ENCODE measurements at regions not wholly inside any gene's neighbourhood (a gene's known extent, or its start where the extent isn't known, plus 50 kb on each side); places are given as distances from the start of the nearest gene placed in this dataset.

GRCh38 chr2:19235308-19235707 is 123.1 kb downstream of the OSR1 start:
- DNase-seq = no peak

- no peak for DNase-seq
These were observed 126.1 kb downstream of the OSR1 start for GRCh38 chr2:19232312-19232711.

GRCh38 chr2:19231625-19232024 is 126.8 kb downstream of the OSR1 start:
- no peak for DNase-seq

GRCh38 chr2:19230626-19231025 is 127.8 kb downstream of the OSR1 start:
- DNase-seq = peak; percentile 44

- no peak for DNase-seq
These were observed 129.7 kb downstream of the OSR1 start for GRCh38 chr2:19228715-19229114.

- no peak for DNase-seq
These were observed 130.2 kb downstream of the OSR1 start for GRCh38 chr2:19228181-19228593.

- no peak for DNase-seq
These were observed 131.6 kb downstream of the OSR1 start for GRCh38 chr2:19226871-19227270.

GRCh38 chr2:19226386-19226785 is 132.0 kb downstream of the OSR1 start:
- DNase-seq = no peak

- DNase-seq = no peak
These were observed 132.5 kb downstream of the OSR1 start for GRCh38 chr2:19225931-19226330.

GRCh38 chr2:19225126-19225525 is 133.3 kb downstream of the OSR1 start:
- DNase-seq = no peak

GRCh38 chr2:19224486-19224885 is 133.9 kb downstream of the OSR1 start:
- no peak for DNase-seq

GRCh38 chr2:19224011-19224410 is 134.4 kb downstream of the OSR1 start:
- peak; percentile 37 for DNase-seq

- DNase-seq = no peak
These were observed 139.4 kb downstream of the OSR1 start for GRCh38 chr2:19219060-19219459.

- DNase-seq = no peak
These were observed 140.3 kb downstream of the OSR1 start for GRCh38 chr2:19218166-19218565.

- DNase-seq = no peak
These were observed 141.5 kb downstream of the OSR1 start for GRCh38 chr2:19216676-19217602.

GRCh38 chr2:19216238-19216637 is 142.2 kb downstream of the OSR1 start:
- DNase-seq = no peak

- no peak for DNase-seq
These were observed 143.6 kb downstream of the OSR1 start for GRCh38 chr2:19214682-19215391.

- DNase-seq = no peak
These were observed 148.7 kb downstream of the OSR1 start for GRCh38 chr2:19209575-19210341.

- no peak for DNase-seq
These were observed 149.8 kb downstream of the OSR1 start for GRCh38 chr2:19208479-19209199.

- no peak for DNase-seq
These were observed 151.0 kb downstream of the OSR1 start for GRCh38 chr2:19207452-19207851.

- DNase-seq = no peak
These were observed 152.4 kb downstream of the OSR1 start for GRCh38 chr2:19205983-19206533.

- DNase-seq = no peak
These were observed 154.6 kb downstream of the OSR1 start for GRCh38 chr2:19203866-19204265.

All from skin of body (tissue), 1 donor.